ENCODE measurements at regions not wholly inside any gene's neighbourhood (a gene's known extent, or its start where the extent isn't known, plus 50 kb on each side); places are given as distances from the start of the nearest gene placed in this dataset.

- DNase-seq, result no peak
Measured at GRCh38 chr5:74576941-74577456, 63.5 kb downstream of the ENC1 start.

DNA sequence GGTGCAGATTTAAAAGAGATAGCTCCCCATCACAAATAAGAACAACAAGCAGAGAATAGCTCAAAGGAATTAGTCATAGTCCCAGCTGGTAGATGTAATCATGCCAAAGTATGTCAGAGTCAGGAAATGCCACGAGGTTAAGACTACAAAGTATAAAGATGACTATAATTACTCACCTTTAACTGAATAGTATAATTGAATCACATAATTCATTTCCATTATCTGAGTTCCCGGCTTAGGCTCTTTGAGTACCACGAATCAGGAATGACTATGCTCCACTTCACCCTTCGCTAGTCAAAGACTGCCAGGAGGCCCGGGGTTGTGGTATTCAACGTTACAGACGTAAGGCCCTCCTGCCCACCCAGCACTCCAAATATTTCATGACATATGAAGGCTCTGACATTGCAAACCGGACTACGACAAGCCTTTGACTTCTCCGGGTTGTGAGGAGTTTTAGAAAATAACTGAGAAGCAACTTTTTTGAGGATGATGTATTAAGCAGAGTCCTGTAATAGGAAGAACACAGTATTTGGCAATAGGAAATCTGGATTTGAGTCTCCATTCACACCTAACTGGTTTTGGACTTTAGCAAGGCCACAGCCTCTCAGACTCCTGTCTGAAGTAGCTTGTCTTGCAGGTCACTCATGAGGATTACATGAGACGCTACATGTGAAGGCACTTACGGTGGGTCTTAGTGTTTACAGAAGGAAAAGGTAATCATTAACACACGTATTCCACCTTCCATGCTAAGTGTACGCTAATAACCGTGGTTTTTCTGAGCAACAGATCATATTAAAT, 64.6 kb downstream of the ENC1 start:
- no peak for DNase-seq

GRCh38 chr5:74570250-74570649, 70.3 kb downstream of the ENC1 start:
- DNase-seq, result no peak

DNA sequence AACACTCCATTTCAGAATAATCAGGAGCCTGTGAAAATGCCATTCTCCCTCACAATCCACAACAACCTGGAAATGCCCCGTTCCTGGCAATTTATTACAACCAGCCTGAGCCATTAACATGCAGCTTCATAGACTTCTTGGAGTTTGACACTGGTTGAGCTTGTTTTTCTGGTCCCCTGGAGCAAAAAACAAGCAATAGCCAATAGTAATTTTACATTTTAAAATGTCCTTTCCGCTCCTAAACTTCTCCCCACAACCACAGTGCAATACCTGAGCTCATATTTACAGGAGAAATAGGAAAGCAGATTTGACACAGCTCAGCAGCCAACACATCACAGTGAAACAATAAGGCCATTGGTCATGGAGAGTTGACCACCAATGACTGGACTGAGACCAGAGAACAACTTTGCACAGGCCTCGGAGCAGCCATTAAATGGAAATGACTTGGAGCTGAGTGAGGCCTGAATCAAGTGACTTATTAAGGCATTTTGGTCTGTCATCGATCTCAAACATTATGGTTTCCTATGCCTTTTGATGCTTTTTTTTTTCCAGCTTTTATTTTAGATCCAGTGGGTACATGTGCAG, 73.0 kb downstream of the ENC1 start:
- DNase-seq, result no peak

- no peak for DNase-seq
Measured at GRCh38 chr5:74562122-74562521, 78.4 kb downstream of the ENC1 start.

- DNase-seq, result no peak
Measured at GRCh38 chr5:74560245-74560644, 80.3 kb downstream of the ENC1 start.

- DNase-seq, result no peak
Measured at GRCh38 chr5:74556631-74557595, 83.6 kb downstream of the ENC1 start.

DNA sequence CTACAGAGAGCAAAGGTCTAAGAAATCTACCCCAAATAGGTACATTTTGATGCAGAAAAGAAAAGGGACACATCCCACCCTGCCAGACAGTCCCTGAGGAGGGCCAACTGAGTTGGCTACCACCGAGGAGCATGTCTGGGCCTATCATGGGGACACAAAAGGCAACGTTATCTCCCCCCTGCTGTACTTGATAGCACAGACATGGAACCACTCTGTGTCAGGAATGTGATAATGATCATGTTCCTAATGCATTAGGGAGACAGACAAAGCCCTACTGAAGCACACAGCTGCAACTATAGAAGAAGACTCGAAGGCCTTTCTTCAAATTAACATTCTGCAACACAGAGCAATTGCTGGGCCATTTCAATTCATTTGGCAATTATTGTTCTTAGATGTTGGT, 84.5 kb downstream of the ENC1 start:
- no peak for DNase-seq

- no peak for DNase-seq
Measured at GRCh38 chr5:74552101-74552500, 88.4 kb downstream of the ENC1 start.

GRCh38 chr5:74550927-74551326, 89.6 kb downstream of the ENC1 start:
- DNase-seq, result no peak

- DNase-seq, result no peak
Measured at GRCh38 chr5:74549384-74549783, 91.1 kb downstream of the ENC1 start.

- DNase-seq, result no peak
Measured at GRCh38 chr5:74546796-74547195, 93.7 kb downstream of the ENC1 start.

DNA sequence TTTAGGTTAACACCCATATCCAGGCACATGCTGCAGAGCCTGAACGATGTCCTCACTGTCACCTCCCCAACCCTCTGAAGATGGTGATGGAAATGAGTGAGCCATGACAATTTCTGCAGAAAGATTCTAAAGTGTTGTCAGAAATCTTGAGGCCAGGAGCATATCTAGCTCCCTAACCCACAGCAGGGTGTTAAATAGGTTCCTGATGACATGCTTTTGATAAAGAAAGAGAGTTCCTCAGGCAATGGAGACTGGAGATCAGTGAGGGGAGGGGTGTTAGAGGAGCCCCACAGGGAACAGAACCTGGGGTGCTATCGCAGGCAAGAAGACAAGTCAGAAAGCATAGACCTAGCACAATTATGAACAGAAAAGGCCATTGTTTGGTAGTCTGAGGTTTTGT, 95.7 kb downstream of the ENC1 start:
- no peak for DNase-seq

DNA sequence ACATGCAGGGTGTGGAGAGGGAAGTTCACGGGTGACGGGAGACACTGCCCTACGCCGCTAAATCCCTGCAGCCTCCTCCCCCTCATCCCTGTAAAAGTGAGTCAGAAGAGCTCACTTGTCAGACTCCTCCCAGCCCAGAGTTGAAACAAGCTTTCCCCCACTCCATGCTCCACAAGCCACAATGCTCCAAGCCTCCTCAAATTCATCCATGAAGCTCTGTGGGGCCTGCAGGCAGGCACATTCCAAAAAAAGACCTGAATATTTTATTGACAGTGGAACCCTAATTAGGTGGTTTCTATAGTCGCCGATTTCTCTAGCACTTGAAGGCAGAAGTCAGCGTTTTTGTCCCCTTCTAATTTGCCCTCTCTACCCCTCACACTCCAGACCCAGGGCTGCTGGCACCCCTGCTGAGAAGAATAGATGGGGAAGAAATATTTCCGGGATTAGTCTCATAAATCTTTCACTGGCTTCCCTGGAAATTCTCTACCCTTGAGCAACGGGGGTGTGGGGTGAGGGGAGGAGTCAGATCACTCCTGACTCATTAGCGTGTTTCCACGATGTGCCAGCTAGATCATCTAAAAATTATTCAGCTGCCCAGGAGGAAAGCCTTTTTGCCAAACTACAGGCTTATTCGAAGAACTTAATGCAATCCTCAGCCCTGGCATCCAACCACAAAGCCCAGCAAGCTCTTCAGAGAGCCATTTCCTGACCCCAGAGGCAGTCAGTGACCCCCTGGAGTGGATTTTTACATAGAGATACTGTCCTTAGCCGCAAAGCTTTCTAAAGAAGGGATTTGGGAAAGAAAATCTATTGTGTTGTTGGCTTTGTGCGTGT, 97.1 kb downstream of the ENC1 start:
- no peak for DNase-seq

GRCh38 chr5:74542482-74542881, 98.0 kb downstream of the ENC1 start:
- no peak for DNase-seq

DNA sequence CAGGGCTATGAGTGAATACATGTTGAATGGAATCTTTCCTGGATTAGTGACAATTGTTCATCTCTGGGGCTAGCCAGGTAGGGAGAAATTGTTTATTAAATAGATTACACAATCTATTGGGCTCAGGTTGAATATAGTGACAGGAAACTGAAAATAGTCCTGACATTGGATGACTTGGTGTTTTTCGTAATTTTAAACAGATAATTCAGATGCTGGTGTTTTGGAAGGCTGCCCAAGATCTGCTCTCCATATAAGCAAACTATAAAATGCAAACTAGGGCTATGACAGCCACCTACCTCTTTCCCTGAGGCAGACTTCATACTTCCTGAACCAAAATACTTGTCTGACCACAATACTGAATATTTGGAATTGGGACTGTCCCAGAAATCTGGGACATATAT, 99.1 kb downstream of the ENC1 start:
- no peak for DNase-seq

- DNase-seq, result no peak
Measured at GRCh38 chr5:74540622-74541021, 99.9 kb downstream of the ENC1 start.

- DNase-seq, result no peak
Measured at GRCh38 chr5:74539986-74540385, 100.5 kb downstream of the ENC1 start.

DNA sequence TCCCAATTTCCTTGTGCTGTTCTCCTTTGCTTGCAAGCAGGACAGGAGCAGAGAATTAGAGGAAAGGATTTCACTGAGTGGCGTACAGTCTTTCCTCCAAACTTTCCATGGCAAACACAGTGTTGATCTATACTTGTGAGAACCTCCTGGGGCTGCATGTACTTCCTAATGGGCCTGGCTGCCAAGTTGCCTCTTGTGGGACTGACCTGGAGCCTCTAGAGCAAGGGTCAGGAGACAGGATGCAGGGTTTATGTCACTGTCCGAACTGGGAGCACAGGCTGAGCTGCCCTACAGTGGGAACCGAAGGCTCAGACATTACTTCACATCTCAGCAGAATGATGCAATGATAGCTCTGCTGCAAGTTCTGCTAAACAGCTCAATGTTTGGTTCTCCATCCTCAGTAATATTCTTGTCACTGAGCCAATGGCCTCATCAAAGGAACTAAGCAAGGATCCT, 102.3 kb downstream of the ENC1 start:
- DNase-seq, result no peak

GRCh38 chr5:74536658-74537057, 103.9 kb downstream of the ENC1 start:
- no peak for DNase-seq

- DNase-seq, result no peak
Measured at GRCh38 chr5:74535926-74536325, 104.6 kb downstream of the ENC1 start.

- no peak for DNase-seq
Measured at GRCh38 chr5:74534397-74535129, 106.0 kb downstream of the ENC1 start.

Measured in activated CD8-positive, alpha-beta memory T cell treated with anti-CD3 and anti-CD28 coated beads, Interleukin-2, amount 50 U/mL, for 4 hours (primary cell).